Lower lobe of right lung (tissue), 2 donors: ENCODE measurements at regions not wholly inside any gene's neighbourhood (a gene's known extent, or its start where the extent isn't known, plus 50 kb on each side); places are given as distances from the start of the nearest gene placed in this dataset.

ENCODE experiments used
- ATAC-seq, 2 donors: fragments of 200-7000 bp; cut with Tn5 transposase; one replicate each; pipeline ENCODE4 v1.9.1; 2020 to 2022; ENCODE audit warnings: mild to moderate bottlenecking in 2 of 2, moderate library complexity in 2 of 2
- DNase-seq: peaks from one replicate; pipeline ENCODE4 v3.0.0-alpha.2; 2020
- H3K27ac ChIP-seq: fragments of 200-600 bp; one replicate; pipeline ENCODE4 v1.8.0; 2022
- H3K27me3 ChIP-seq: fragments of 200-600 bp; one replicate; pipeline ENCODE4 v1.8.0; 2022; ENCODE audit warnings: low read depth
- H3K36me3 ChIP-seq: fragments of 200-600 bp; one replicate; pipeline ENCODE4 v1.8.0; 2022; ENCODE audit warnings: mild to moderate bottlenecking
- H3K4me1 ChIP-seq: fragments of 200-600 bp; one replicate; pipeline ENCODE4 v1.8.0; 2022
- H3K4me3 ChIP-seq: fragments of 200-600 bp; one replicate; pipeline ENCODE4 v1.8.0; 2022; ENCODE audit warnings: mild to moderate bottlenecking
- H3K9me3 ChIP-seq: fragments of 200-600 bp; one replicate; pipeline ENCODE4 v1.8.0; 2022
- CTCF ChIP-seq: fragments of 200-600 bp; IDR thresholded peaks from one replicate; pipeline ENCODE4 v1.8.0; 2022; ENCODE audit warnings: antibody characterized with exemption, mild to moderate bottlenecking
- intact Hi-C: fragments of 100-400 bp; cut with DNase I; formaldehyde crosslinking; loops from one replicate; pipeline ENCODE4 v1.11.0; 2022
- donor health status: DM: no; HTN: yes; CAD: no; lungs with severe emphysema.

- H3K4me3 ChIP-seq: no peak overlapping the region
- H3K4me1 ChIP-seq: no peaks in the 10 kb centered on the region
- H3K27ac ChIP-seq: no peak overlapping the region
- no peaks in the 10 kb centered on the region for H3K36me3 ChIP-seq
- intact Hi-C loops: no loop called here
- TF ChIP-seq CTCF: no peak
- H3K27me3 ChIP-seq: no peaks in the 10 kb centered on the region
- DNase-seq (no peak), ATAC-seq (no peak)
- H3K9me3 ChIP-seq: no peaks in the 10 kb centered on the region
Observed at GRCh38 chr21:26761174-26761915, 83.9 kb downstream of the ADAMTS1 start.

GRCh38 chr21:26759731-26760130, 85.5 kb downstream of the ADAMTS1 start:
- TF ChIP-seq CTCF: no peak
- H3K36me3 ChIP-seq: no peaks in the 10 kb centered on the region
- H3K4me1 ChIP-seq: no peaks in the 10 kb centered on the region
- no peak overlapping the region for H3K27ac ChIP-seq
- H3K9me3 ChIP-seq: no peaks in the 10 kb centered on the region
- intact Hi-C loops: no loop called here
- H3K4me3 ChIP-seq: no peak overlapping the region
- no peaks in the 10 kb centered on the region for H3K27me3 ChIP-seq
- ATAC-seq (no peak), DNase-seq (no peak)

- Histone ChIP-seq H3K9me3 (no peaks in the 10 kb centered on the region), H3K4me3 (no peak overlapping the region), H3K36me3 (no peaks in the 10 kb centered on the region), H3K27me3 (no peaks in the 10 kb centered on the region), H3K4me1 (no peaks in the 10 kb centered on the region), H3K27ac (no peak overlapping the region)
- intact Hi-C loops: no loop called here
- DNase-seq (no peak), ATAC-seq (no peak)
- no peak for TF ChIP-seq CTCF
Observed at GRCh38 chr21:26758083-26758880, 86.9 kb downstream of the ADAMTS1 start.

- no peak for TF ChIP-seq CTCF
- ATAC-seq (no peak), DNase-seq (no peak)
- Histone ChIP-seq H3K9me3 (no peaks in the 10 kb centered on the region), H3K4me3 (no peak overlapping the region), H3K36me3 (no peaks in the 10 kb centered on the region), H3K27me3 (no peaks in the 10 kb centered on the region), H3K4me1 (no peaks in the 10 kb centered on the region), H3K27ac (no peak overlapping the region)
- intact Hi-C loops: no loop called here
Observed at GRCh38 chr21:26756491-26757159, 88.6 kb downstream of the ADAMTS1 start.

GRCh38 chr21:26754853-26755252, 90.4 kb downstream of the ADAMTS1 start:
- intact Hi-C loops: no loop called here
- Histone ChIP-seq H3K9me3 (no peaks in the 10 kb centered on the region), H3K27ac (no peak overlapping the region), H3K27me3 (no peaks in the 10 kb centered on the region), H3K36me3 (no peaks in the 10 kb centered on the region), H3K4me1 (no peaks in the 10 kb centered on the region), H3K4me3 (no peak overlapping the region)
- TF ChIP-seq CTCF: no peak
- DNase-seq (no peak), ATAC-seq (no peak)
